Pancreas (tissue), 10 donors: ENCODE measurements at regions not wholly inside any gene's neighbourhood (a gene's known extent, or its start where the extent isn't known, plus 50 kb on each side); places are given as distances from the start of the nearest gene placed in this dataset.

Source experiments
- ATAC-seq, 4 donors: fragments of 200-7000 bp; cut with Tn5 transposase; one replicate each; pipeline versions ENCODE4 v1.8.0 to v1.9.1; 2020; ENCODE audit warnings: mild to moderate bottlenecking in 4 of 4, moderate library complexity in 4 of 4
- DNase-seq, 6 donors: peaks; one replicate each; pipeline ENCODE4 v3.0.0-alpha.2; 2020
- FAIRE-seq: peaks from 2 replicates; lab custom pipeline; 2012; peaks lifted over from hg19 to GRCh38; lab: Jason Lieb, UNC
- H3K27ac ChIP-seq, 4 donors: fragments of 200-600 bp; sonication (generic); 1 replicate in 3 of 4; 2 replicates in 1 of 4; pipeline versions ENCODE4 v1.5.0 to v1.8.0; 2020
- H3K27me3 ChIP-seq, 4 donors: fragments of 200-600 bp; one replicate each; pipeline ENCODE4 v1.8.0; 2021
- H3K36me3 ChIP-seq, 3 donors: fragments of 200-600 bp; sonication (generic) in 1 of 3; one replicate each; pipeline versions ENCODE4 v1.5.0 to v1.8.0; 2020 to 2021
- H3K4me1 ChIP-seq, 3 donors: fragments of 200-600 bp; one replicate each; pipeline ENCODE4 v1.8.0; 2021
- H3K4me3 ChIP-seq, 4 donors: fragments of 200-600 bp; sonication (generic) in 2 of 4; one replicate each; pipeline versions ENCODE4 v1.5.0 to v1.8.0; 2020 to 2021
- H3K9me3 ChIP-seq, 4 donors: fragments of 200-600 bp; one replicate each; pipeline ENCODE4 v1.8.0; 2021
- WGBS, 2 donors: extraction: QIAGEN DNeasy Blood & Tissue Kit; methylation state at CpG; one replicate each; pipeline ENCODE4 v1.1.7; 2013; 5-methylcytosine and 5-hydroxymethylcytosine counted together
- intact Hi-C, 3 donors: fragments of 100-400 bp; cut with DNase I; formaldehyde crosslinking; loops; one replicate each; pipeline versions ENCODE4 v1.11.1 to v1.14.2; 2022
- TF ChIP-seq, protein P1 (sequence below), 4 donors: fragments of 200-600 bp; sonication (generic) in 3 of 4; IDR thresholded peaks; one replicate each; pipeline versions ENCODE4 v1.5.0 to v1.8.0; 2021; ENCODE audit warnings: antibody characterized with exemption in 4 of 4
- donor health status: healthy with polysubstance abuse.
- donor health status: DM: no; HTN: no; CAD: no; lungs with moderate emphysema.
- donor health status: DM: no; HTN: no; CAD: no.
- donor health status: control.
- donor health status: control.
- donor health status: Bipolar disorder and iron deficiency.
- donor health status: DM: yes; HTN: yes; CAD: no.
- donor health status: DM: no; HTN: no; CAD: no.
- donor health status: DM: no; HTN: no; CAD: no.
- donor health status: DM: yes; HTN: yes; CAD: no.

DNA sequence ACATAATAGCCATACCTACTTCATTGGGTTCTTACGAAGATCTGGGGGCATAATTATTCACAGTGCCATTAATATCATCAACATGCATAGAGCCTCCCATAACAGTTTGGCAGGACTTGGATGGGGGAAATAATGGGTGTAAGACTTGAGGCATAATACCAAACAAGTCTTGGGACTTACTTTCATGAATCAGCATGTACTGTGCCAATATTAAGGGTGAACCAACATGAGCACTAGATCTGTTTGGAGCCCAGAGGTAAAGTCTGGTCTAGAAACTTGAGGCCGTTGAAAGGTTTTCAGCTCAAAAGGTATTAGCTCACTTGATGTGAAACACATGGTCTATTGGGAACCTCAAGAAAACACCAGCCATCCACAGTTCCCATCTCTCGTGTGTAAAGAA, 56.7 kb upstream of the ZC3H11B start:
- H3K27ac ChIP-seq: no peak overlapping the region
- H3K36me3 ChIP-seq: no peaks in the 10 kb centered on the region
- TF ChIP-seq, protein P1, sequence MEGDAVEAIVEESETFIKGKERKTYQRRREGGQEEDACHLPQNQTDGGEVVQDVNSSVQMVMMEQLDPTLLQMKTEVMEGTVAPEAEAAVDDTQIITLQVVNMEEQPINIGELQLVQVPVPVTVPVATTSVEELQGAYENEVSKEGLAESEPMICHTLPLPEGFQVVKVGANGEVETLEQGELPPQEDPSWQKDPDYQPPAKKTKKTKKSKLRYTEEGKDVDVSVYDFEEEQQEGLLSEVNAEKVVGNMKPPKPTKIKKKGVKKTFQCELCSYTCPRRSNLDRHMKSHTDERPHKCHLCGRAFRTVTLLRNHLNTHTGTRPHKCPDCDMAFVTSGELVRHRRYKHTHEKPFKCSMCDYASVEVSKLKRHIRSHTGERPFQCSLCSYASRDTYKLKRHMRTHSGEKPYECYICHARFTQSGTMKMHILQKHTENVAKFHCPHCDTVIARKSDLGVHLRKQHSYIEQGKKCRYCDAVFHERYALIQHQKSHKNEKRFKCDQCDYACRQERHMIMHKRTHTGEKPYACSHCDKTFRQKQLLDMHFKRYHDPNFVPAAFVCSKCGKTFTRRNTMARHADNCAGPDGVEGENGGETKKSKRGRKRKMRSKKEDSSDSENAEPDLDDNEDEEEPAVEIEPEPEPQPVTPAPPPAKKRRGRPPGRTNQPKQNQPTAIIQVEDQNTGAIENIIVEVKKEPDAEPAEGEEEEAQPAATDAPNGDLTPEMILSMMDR (IDR thresholded peaks at IDR 0.05): no peak
- no peaks in the 10 kb centered on the region for H3K27me3 ChIP-seq
- no peaks in the 10 kb centered on the region for H3K4me1 ChIP-seq
- FAIRE-seq (no peak), ATAC-seq (no peak), DNase-seq (no peak)
- no peak overlapping the region for H3K4me3 ChIP-seq
- 80 to 89% methylated on average over 3 of the region's 3 CpGs for WGBS, 2 donors
- H3K9me3 ChIP-seq: no peaks in the 10 kb centered on the region
- intact Hi-C loops: loop anchor here in 1 of 3 donors (10.0 kb wide), 1 partner anchor 1345 kb away; no protein-coding TSS in a partner anchor

DNA sequence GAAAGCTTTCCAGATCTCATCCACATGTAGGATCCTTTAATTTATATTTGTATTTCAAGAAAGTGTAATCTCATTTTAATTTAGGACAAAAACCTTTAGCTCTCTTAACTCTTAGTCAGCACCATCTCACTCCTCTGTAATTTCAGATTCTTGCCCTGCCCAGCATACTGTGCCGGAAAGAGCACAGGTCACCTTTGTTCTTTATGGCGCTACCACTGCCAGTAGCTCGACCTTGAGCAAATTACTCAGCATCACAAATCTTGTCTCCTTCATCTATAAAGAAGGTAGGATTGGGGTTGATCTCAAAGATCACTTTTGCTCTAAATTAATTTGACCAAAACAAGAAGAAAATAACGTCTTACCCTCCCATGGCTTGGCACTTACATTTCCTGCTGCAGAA, 56.1 kb upstream of the ZC3H11B start:
- no peaks in the 10 kb centered on the region for H3K4me1 ChIP-seq
- no peak for ATAC-seq
- intact Hi-C loops: loop anchor here in 1 of 3 donors (10.0 kb wide), 1 partner anchor 1344 kb away; no protein-coding TSS in a partner anchor
- no peaks in the 10 kb centered on the region for H3K27me3 ChIP-seq
- DNase-seq: no peak
- no peaks in the 10 kb centered on the region for H3K36me3 ChIP-seq
- FAIRE-seq: no peak
- no peaks in the 10 kb centered on the region for H3K9me3 ChIP-seq
- WGBS, 2 donors: 39 to 57% methylated on average over 4 of the region's 4 CpGs
- TF ChIP-seq, protein P1 (IDR thresholded peaks at IDR 0.05): no peak
- no peak overlapping the region for H3K27ac ChIP-seq
- no peak overlapping the region for H3K4me3 ChIP-seq

DNA sequence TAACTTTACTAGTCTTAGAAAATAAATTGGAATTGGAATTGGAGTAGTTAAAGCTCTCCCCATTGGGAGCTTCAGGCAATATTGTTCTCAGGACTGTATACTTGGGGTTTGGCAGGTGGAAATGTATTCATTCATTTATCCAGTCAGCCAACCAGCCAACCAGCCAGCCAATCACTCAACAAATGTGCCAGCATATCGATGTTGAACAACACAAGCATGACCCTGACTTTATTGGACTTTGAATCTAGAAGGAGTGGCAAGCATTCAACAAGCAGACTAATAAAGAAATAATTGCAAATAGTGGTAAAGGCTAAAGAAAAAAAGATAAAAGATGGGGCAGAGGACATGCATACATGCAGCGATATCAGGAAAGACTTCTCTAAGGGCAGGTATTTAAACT, 55.5 kb upstream of the ZC3H11B start:
- ATAC-seq (no peak), DNase-seq (no peak)

DNA sequence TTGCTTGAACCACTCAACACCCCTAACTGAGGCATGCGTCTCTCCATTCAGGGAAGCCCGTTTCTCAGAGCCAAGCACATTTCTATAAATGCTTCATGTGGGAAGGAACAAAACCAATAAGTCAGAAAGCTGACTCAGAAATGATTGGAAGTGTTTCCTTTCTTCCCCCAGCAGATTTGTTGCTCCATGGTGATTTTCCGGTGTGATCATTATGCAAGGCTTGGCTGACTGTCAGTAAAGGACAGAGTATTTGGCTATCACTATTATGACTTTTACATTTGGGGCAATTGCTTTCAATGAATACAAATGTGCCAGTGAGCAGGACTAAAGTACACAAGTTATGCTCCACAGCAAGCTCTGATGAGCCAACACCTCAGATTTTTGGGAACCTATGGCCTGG, 53.3 kb upstream of the ZC3H11B start:
- H3K27ac ChIP-seq: no peak overlapping the region
- H3K4me1 ChIP-seq: no peaks in the 10 kb centered on the region
- DNase-seq (no peak), FAIRE-seq (no peak), ATAC-seq (peak in 1 of 4 donors; percentile 46)
- intact Hi-C loops: loop anchor here in 1 of 3 donors (10.0 kb wide), 1 partner anchor 1341 kb away; no protein-coding TSS in a partner anchor
- H3K27me3 ChIP-seq: peaks cover 0 to 4% (median 0%) of the 10 kb centered on the region in 4 donors
- H3K9me3 ChIP-seq: no peaks in the 10 kb centered on the region
- TF ChIP-seq, protein P1 (IDR thresholded peaks at IDR 0.05): no peak
- H3K36me3 ChIP-seq: no peaks in the 10 kb centered on the region
- no peak overlapping the region for H3K4me3 ChIP-seq
- 88 to 91% methylated on average over 3 of the region's 3 CpGs for WGBS, 2 donors

More for the DNA sequence above, 55.5 kb upstream of the ZC3H11B start:
- no peaks in the 10 kb centered on the region for H3K36me3 ChIP-seq
- intact Hi-C loops: loop anchor here in 1 of 3 donors (10.0 kb wide), 1 partner anchor 1344 kb away; no protein-coding TSS in a partner anchor
- H3K27me3 ChIP-seq: no peaks in the 10 kb centered on the region
- 55 to 59% methylated on average over 2 of the region's 2 CpGs for WGBS, 2 donors
- no peak overlapping the region for H3K27ac ChIP-seq
- FAIRE-seq: no peak
- no peaks in the 10 kb centered on the region for H3K9me3 ChIP-seq
- no peaks in the 10 kb centered on the region for H3K4me1 ChIP-seq
- H3K4me3 ChIP-seq: no peak overlapping the region
- TF ChIP-seq, protein P1 (IDR thresholded peaks at IDR 0.05): no peak

DNA sequence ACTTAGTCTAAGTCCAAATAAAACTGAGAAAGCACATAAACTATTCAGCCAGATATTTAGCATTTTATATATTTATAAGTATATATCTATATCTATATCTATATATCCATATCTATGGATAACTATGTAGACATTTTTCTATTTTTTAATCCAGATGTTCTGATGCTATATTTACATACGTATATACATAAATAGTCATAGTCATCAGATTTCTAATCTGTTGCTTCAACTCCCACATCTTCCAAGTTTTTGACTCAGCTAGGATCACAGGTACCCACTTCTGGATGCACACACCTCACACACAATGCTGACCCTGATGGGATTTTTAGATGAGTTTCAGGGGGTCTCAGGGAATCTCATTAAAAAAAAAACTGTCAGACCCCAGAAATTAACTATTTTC, 52.2 kb upstream of the ZC3H11B start:
- DNase-seq: no peak
- WGBS, 2 donors: 46 to 58% methylated on average over 1 of the region's 1 CpG
- H3K9me3 ChIP-seq: no peaks in the 10 kb centered on the region
- no peak for ATAC-seq
- H3K4me1 ChIP-seq: no peaks in the 10 kb centered on the region
- H3K27ac ChIP-seq: no peak overlapping the region
- H3K4me3 ChIP-seq: no peak overlapping the region
- FAIRE-seq: no peak
- TF ChIP-seq, protein P1 (IDR thresholded peaks at IDR 0.05): no peak
- intact Hi-C loops: loop anchor here in 1 of 3 donors (10.0 kb wide), 1 partner anchor 1340 kb away; no protein-coding TSS in a partner anchor
- H3K36me3 ChIP-seq: no peaks in the 10 kb centered on the region
- H3K27me3 ChIP-seq: peaks cover 0 to 4% (median 0%) of the 10 kb centered on the region in 4 donors
